Left lung (tissue), 4 donors: ENCODE measurements at regions not wholly inside any gene's neighbourhood (a gene's known extent, or its start where the extent isn't known, plus 50 kb on each side); places are given as distances from the start of the nearest gene placed in this dataset.
A peak's percentile ranks its signal among the peaks of the same experiment; 100 is the strongest.

Source experiments
- ATAC-seq: fragments of 200-7000 bp; cut with Tn5 transposase; one replicate; pipeline ENCODE4 v1.9.1; 2020; ENCODE audit warnings: moderate library complexity
- DNase-seq, 4 donors: peaks; one replicate each; pipeline ENCODE4 v3.0.0-alpha.2; 2013 to 2020
- H3K27ac ChIP-seq, 2 donors: fragments of 200-600 bp; sonication (generic) in 1 of 2; one replicate each; pipeline versions ENCODE4 v1.5.0 to v1.8.0; 2020 to 2021
- H3K27me3 ChIP-seq, 2 donors: fragments of 200-600 bp; sonication (generic) in 1 of 2; one replicate each; pipeline versions ENCODE4 v1.5.0 to v1.8.0; 2020 to 2021
- H3K36me3 ChIP-seq, 2 donors: fragments of 200-600 bp; sonication (generic) in 1 of 2; one replicate each; pipeline versions ENCODE4 v1.5.0 to v1.8.0; 2020 to 2021
- H3K4me1 ChIP-seq, 2 donors: fragments of 200-600 bp; one replicate each; pipeline ENCODE4 v1.8.0; 2021
- H3K4me3 ChIP-seq, 2 donors: fragments of 200-600 bp; sonication (generic) in 1 of 2; one replicate each; pipeline versions ENCODE4 v1.5.0 to v1.8.0; 2020 to 2021; ENCODE audit warnings: mild to moderate bottlenecking in 1 of 2
- H3K9me3 ChIP-seq, 2 donors: fragments of 200-600 bp; sonication (generic) in 1 of 2; one replicate each; pipeline versions ENCODE4 v1.5.0 to v1.8.0; 2020 to 2021
- CTCF ChIP-seq, 2 donors: fragments of 200-600 bp; sonication (generic) in 1 of 2; IDR thresholded peaks; one replicate each; pipeline versions ENCODE4 v1.5.0 to v1.8.0; 2021; ENCODE audit warnings: antibody characterized with exemption in 2 of 2
- intact Hi-C, 2 donors: fragments of 100-400 bp; cut with DNase I; formaldehyde crosslinking; loops; one replicate each; pipeline versions ENCODE4 v1.11.2 to v1.14.2; 2022
- donor health status: DM: no; HTN: yes; CAD: no.
- donor health status: DM: no; HTN: no; CAD: no.

GRCh38 chr10:55820478-55820877, 540.6 kb downstream of the ZWINT start:
- no peak for DNase-seq
- Histone ChIP-seq H3K4me1 (no peaks in the 10 kb centered on the region), H3K9me3 (peaks cover 0 to 4% of the 10 kb centered on the region in 2 donors), H3K27ac (no peak overlapping the region), H3K4me3 (no peak overlapping the region), H3K27me3 (no peaks in the 10 kb centered on the region), H3K36me3 (no peaks in the 10 kb centered on the region)
- intact Hi-C loops, result no loop called here
- TF ChIP-seq CTCF (IDR thresholded peaks at IDR 0.05), result no peak
- ATAC-seq, result no peak

DNA sequence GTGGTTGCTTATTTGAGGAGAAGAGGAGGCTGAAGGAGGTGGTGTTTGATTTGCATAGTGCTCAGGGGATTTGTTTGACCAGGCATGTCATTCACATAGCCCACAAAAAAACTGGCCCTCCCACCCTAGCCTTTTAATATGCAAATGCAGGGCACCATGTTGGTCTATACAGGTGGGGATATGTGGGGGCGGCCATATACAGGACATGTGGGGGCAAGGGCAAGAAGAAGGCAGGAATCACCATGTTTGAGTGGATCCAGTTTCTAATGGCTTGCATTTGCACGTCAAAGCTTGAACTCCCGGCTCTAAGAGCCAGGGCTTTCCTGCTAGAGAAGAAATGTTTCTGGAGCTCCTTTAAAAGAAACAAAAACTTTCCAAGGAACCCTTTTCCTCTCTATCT, 541.0 kb downstream of the ZWINT start:
- Histone ChIP-seq H3K9me3 (peaks cover 0 to 4% of the 10 kb centered on the region in 2 donors), H3K36me3 (no peaks in the 10 kb centered on the region), H3K4me3 (no peak overlapping the region), H3K27me3 (no peaks in the 10 kb centered on the region), H3K27ac (no peak overlapping the region), H3K4me1 (no peaks in the 10 kb centered on the region)
- ATAC-seq, result no peak
- no peak for TF ChIP-seq CTCF (IDR thresholded peaks at IDR 0.05)
- intact Hi-C loops, result no loop called here
- DNase-seq, result no peak

- Histone ChIP-seq H3K36me3 (no peaks in the 10 kb centered on the region), H3K4me1 (no peaks in the 10 kb centered on the region), H3K27ac (no peak overlapping the region), H3K27me3 (no peaks in the 10 kb centered on the region), H3K9me3 (peaks cover 0 to 4% of the 10 kb centered on the region in 2 donors), H3K4me3 (no peak overlapping the region)
- DNase-seq (peak in 1 of 4 donors; percentile 39), ATAC-seq (no peak)
- TF ChIP-seq CTCF (IDR thresholded peaks at IDR 0.05), result no peak
- intact Hi-C loops, result no loop called here
Observed at GRCh38 chr10:55813451-55814170, 547.4 kb downstream of the ZWINT start.

GRCh38 chr10:55803055-55803454, 558.0 kb downstream of the ZWINT start:
- Histone ChIP-seq H3K4me1 (no peaks in the 10 kb centered on the region), H3K4me3 (no peak overlapping the region), H3K9me3 (peaks cover 0 to 7% of the 10 kb centered on the region in 2 donors), H3K27ac (no peak overlapping the region), H3K36me3 (no peaks in the 10 kb centered on the region), H3K27me3 (no peaks in the 10 kb centered on the region)
- intact Hi-C loops, result no loop called here
- DNase-seq (no peak), ATAC-seq (no peak)
- TF ChIP-seq CTCF (IDR thresholded peaks at IDR 0.05), result no peak

GRCh38 chr10:55801353-55801661, 559.8 kb downstream of the ZWINT start:
- Histone ChIP-seq H3K36me3 (no peaks in the 10 kb centered on the region), H3K27ac (no peak overlapping the region), H3K9me3 (peaks cover 0 to 7% of the 10 kb centered on the region in 2 donors), H3K4me3 (no peak overlapping the region), H3K4me1 (no peaks in the 10 kb centered on the region), H3K27me3 (no peaks in the 10 kb centered on the region)
- DNase-seq, result no peak
- intact Hi-C loops, result no loop called here
- TF ChIP-seq CTCF (IDR thresholded peaks at IDR 0.05), result no peak
- ATAC-seq, result no peak
